Keratinocyte (primary cell): ENCODE measurements at regions not wholly inside any gene's neighbourhood (a gene's known extent, or its start where the extent isn't known, plus 50 kb on each side); places are given as distances from the start of the nearest gene placed in this dataset.

Source experiments
- DNase-seq: peaks from one replicate; pipeline ENCODE4 v3.0.0-alpha.2; 2011; ENCODE audit warnings: low read depth, missing footprints, low spot score
- FAIRE-seq: peaks from 2 replicates; lab custom pipeline; 2011; peaks lifted over from hg19 to GRCh38; lab: Jason Lieb, UNC
- H2AFZ ChIP-seq: 2 replicates; pipeline ENCODE4 v1.6.0; 2012; ENCODE audit warnings: low read length, control low read depth, inconsistent platforms; ENCODE audit not compliant: control insufficient read depth
- H3K27ac ChIP-seq: 2 replicates; pipeline ENCODE4 v1.5.1; 2011; ENCODE audit warnings: low read length; ENCODE audit not compliant: control insufficient read depth, insufficient read depth
- H3K27me3 ChIP-seq: 3 replicates; pipeline ENCODE4 v1.6.0; 2011; ENCODE audit warnings: low read length; ENCODE audit not compliant: control insufficient read depth, insufficient read depth; ENCODE audit errors: extremely low read depth
- H3K36me3 ChIP-seq, 2 experiments: 2 replicates in 1 of 2; 3 replicates in 1 of 2; pipeline ENCODE4 v1.5.1; 2011; ENCODE audit warnings: low read length in 2 of 2, mild to moderate bottlenecking in 1 of 2; ENCODE audit not compliant: control insufficient read depth in 2 of 2, insufficient read depth in 2 of 2; ENCODE audit errors: extremely low read depth in 1 of 2
- H3K4me1 ChIP-seq: 3 replicates; pipeline ENCODE4 v1.5.1; 2011; ENCODE audit warnings: low read length; ENCODE audit not compliant: control insufficient read depth, insufficient read depth; ENCODE audit errors: extremely low read depth
- H3K4me2 ChIP-seq: 3 replicates; pipeline ENCODE4 v1.6.0; 2011; ENCODE audit warnings: low read depth, low read length; ENCODE audit not compliant: control insufficient read depth, insufficient read depth; ENCODE audit errors: extremely low read depth
- H3K4me3 ChIP-seq, 3 experiments: fragments of 200-600 bp in 1 of 3; sonication (generic) in 1 of 3; 2 replicates in 2 of 3; 3 replicates in 1 of 3; pipeline ENCODE4 v1.5.1; 2011 to 2016; ENCODE audit warnings: low read length in 3 of 3, mild to moderate bottlenecking in 3 of 3, control low read depth in 2 of 3, inconsistent platforms in 1 of 3, low read depth in 1 of 3, mixed read lengths in 1 of 3, mixed run types in 1 of 3, moderate library complexity in 1 of 3; ENCODE audit not compliant: control insufficient read depth in 2 of 3, insufficient read depth in 2 of 3; ENCODE audit errors: extremely low read depth in 1 of 3
- H3K79me2 ChIP-seq: 2 replicates; pipeline ENCODE4 v1.6.0; 2012; ENCODE audit warnings: low read length; ENCODE audit not compliant: control insufficient read depth, insufficient read depth
- H3K9ac ChIP-seq: 3 replicates; pipeline ENCODE4 v1.6.0; 2011; ENCODE audit warnings: low read length; ENCODE audit not compliant: control insufficient read depth, insufficient read depth; ENCODE audit errors: extremely low read depth
- H3K9me1 ChIP-seq: 3 replicates; pipeline ENCODE4 v1.6.0; 2011; ENCODE audit warnings: low read length; ENCODE audit not compliant: control insufficient read depth, insufficient read depth; ENCODE audit errors: extremely low read depth
- H3K9me3 ChIP-seq: 2 replicates; pipeline ENCODE4 v1.5.1; 2012; ENCODE audit warnings: low read depth, low read length; ENCODE audit not compliant: control insufficient read depth
- H4K20me1 ChIP-seq: 3 replicates; pipeline ENCODE4 v1.6.0; 2011; ENCODE audit warnings: low read length; ENCODE audit not compliant: control insufficient read depth, insufficient read depth; ENCODE audit errors: extremely low read depth
- EZH2 ChIP-seq: IDR thresholded peaks from one replicate; pipeline ENCODE4 v1.6.1; 2012; ENCODE audit warnings: inconsistent platforms, mild to moderate bottlenecking, low read length, moderate library complexity
- dilution Hi-C: fragments of 300-500 bp; cut with MboI; formaldehyde crosslinking; loops from one replicate; pipeline ENCODE4 v1.7.0; 2020; ENCODE audit warnings: low sequenced_read_pairs; ENCODE audit not compliant: extremely low pct_ligation_motif_present
- TF ChIP-seq, protein P1 (sequence below), 3 experiments: IDR thresholded peaks in 1 of 3; conservative IDR thresholded peaks in 1 of 3; optimal IDR thresholded peaks in 1 of 3; 2 replicates in 2 of 3; 3 replicates in 1 of 3; pipeline versions ENCODE3 to v1.5.1; 2011; ENCODE audit warnings: low read length in 3 of 3, mild to moderate bottlenecking in 3 of 3, moderate library complexity in 2 of 3, control low read depth in 1 of 3, inconsistent platforms in 1 of 3; ENCODE audit not compliant: insufficient read depth in 2 of 3; ENCODE audit errors: extremely low read depth in 1 of 3

GRCh38 chr2:145029873-145030272 is 510.0 kb upstream of the ZEB2 start:
- dilution Hi-C loops, result no loop called here
- Histone ChIP-seq H3K4me3 (no peak overlapping the region), H3K9me1 (no peaks in the 10 kb centered on the region), H3K27ac (no peak overlapping the region), H3K79me2 (no peaks in the 10 kb centered on the region), H3K36me3 (no peaks in the 10 kb centered on the region), H3K4me2 (no peak overlapping the region), H3K27me3 (no peaks in the 10 kb centered on the region), H3K9ac (no peak overlapping the region), H4K20me1 (no peaks in the 10 kb centered on the region), H2AFZ (no peak overlapping the region), H3K4me1 (no peaks in the 10 kb centered on the region), H3K9me3 (no peaks in the 10 kb centered on the region)
- DNase-seq, result no peak
- no peak for FAIRE-seq
- TF ChIP-seq EZH2, result no peak
- TF ChIP-seq, protein P1, sequence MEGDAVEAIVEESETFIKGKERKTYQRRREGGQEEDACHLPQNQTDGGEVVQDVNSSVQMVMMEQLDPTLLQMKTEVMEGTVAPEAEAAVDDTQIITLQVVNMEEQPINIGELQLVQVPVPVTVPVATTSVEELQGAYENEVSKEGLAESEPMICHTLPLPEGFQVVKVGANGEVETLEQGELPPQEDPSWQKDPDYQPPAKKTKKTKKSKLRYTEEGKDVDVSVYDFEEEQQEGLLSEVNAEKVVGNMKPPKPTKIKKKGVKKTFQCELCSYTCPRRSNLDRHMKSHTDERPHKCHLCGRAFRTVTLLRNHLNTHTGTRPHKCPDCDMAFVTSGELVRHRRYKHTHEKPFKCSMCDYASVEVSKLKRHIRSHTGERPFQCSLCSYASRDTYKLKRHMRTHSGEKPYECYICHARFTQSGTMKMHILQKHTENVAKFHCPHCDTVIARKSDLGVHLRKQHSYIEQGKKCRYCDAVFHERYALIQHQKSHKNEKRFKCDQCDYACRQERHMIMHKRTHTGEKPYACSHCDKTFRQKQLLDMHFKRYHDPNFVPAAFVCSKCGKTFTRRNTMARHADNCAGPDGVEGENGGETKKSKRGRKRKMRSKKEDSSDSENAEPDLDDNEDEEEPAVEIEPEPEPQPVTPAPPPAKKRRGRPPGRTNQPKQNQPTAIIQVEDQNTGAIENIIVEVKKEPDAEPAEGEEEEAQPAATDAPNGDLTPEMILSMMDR (optimal IDR thresholded peaks at IDR 0.05 in 1 of 3, IDR thresholded peaks at IDR 0.05 in 1 of 3, conservative IDR thresholded peaks at IDR 0.05 in 1 of 3; ENCODE audit: extremely low read depth in 1 of 3, insufficient read depth in 2 of 3, low read length in 3 of 3), result no peak

DNA sequence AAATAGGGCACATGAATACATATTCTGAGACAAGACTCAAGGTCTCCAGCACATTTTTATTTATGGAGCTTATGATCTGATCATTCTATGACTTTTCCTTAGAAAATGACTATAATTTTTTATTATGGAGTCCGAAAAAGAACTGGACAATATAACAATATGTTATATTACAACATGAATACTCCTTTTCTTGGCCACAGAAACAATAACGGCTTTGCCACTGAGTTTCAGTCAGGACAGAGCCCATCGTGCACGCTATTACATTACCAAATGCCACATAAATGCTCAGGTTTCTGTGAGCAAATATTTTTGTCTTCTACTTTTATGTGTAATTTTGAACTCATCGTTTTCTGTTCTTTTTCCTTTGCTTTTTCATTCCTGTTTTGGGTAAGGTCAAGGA is 509.2 kb upstream of the ZEB2 start:
- DNase-seq, result no peak
- H3K4me2 ChIP-seq, result no peak overlapping the region
- no peaks in the 10 kb centered on the region for H3K4me1 ChIP-seq
- no peak for FAIRE-seq
- H3K27me3 ChIP-seq, result no peaks in the 10 kb centered on the region
- no peak overlapping the region for H3K27ac ChIP-seq
- dilution Hi-C loops, result no loop called here
- H2AFZ ChIP-seq, result no peak overlapping the region
- H3K79me2 ChIP-seq, result no peaks in the 10 kb centered on the region
- no peaks in the 10 kb centered on the region for H3K9me1 ChIP-seq
- TF ChIP-seq, protein P1 (optimal IDR thresholded peaks at IDR 0.05 in 1 of 3, IDR thresholded peaks at IDR 0.05 in 1 of 3, conservative IDR thresholded peaks at IDR 0.05 in 1 of 3; ENCODE audit: extremely low read depth in 1 of 3, insufficient read depth in 2 of 3, low read length in 3 of 3), result no peak
- no peak for TF ChIP-seq EZH2
- H3K9me3 ChIP-seq, result no peaks in the 10 kb centered on the region
- no peaks in the 10 kb centered on the region for H3K36me3 ChIP-seq
- no peak overlapping the region for H3K4me3 ChIP-seq
- H3K9ac ChIP-seq, result no peak overlapping the region
- no peaks in the 10 kb centered on the region for H4K20me1 ChIP-seq
